B cell (primary cell): ENCODE measurements at regions not wholly inside any gene's neighbourhood (a gene's known extent, or its start where the extent isn't known, plus 50 kb on each side); places are given as distances from the start of the nearest gene placed in this dataset.

ENCODE experiments used
- ATAC-seq: fragments of 200-7000 bp; cut with Tn5 transposase; one replicate; pipeline ENCODE4 v1.10.0; 2021; ENCODE audit warnings: low read depth, mild to moderate bottlenecking, moderate number of reproducible peaks, moderate library complexity
- CTCF ChIA-PET: fragments of 350-600 bp; sonication (Branson Sonifier 250); formaldehyde crosslinking; loops from one replicate; lab custom pipeline; 2021; ENCODE audit warnings: antibody characterized with exemption, inconsistent platforms; lab: Charles Lee
- POLR2A ChIA-PET: fragments of 350-600 bp; sonication (Branson Sonifier 250); formaldehyde crosslinking; loops from one replicate; lab custom pipeline; 2021; ENCODE audit warnings: antibody characterized with exemption; lab: Charles Lee
- DNase-seq: peaks from one replicate; pipeline ENCODE4 v3.0.0; 2013
- H2AFZ ChIP-seq: 2 replicates; pipeline ENCODE4 v1.6.1; 2012; ENCODE audit warnings: mild to moderate bottlenecking, low read depth, low read length; ENCODE audit not compliant: insufficient read depth, poor library complexity, severe bottlenecking
- H3K27ac ChIP-seq, 2 donors: 1 replicate in 1 of 2; 2 replicates in 1 of 2; pipeline ENCODE4 v1.5.1; 2012 to 2013; ENCODE audit warnings: low read length in 2 of 2, mild to moderate bottlenecking in 2 of 2, moderate library complexity in 1 of 2
- H3K27me3 ChIP-seq, 4 experiments: fragments of 200-600 bp in 1 of 4; sonication (generic) in 1 of 4; replicated peaks in 1 of 4; 1 replicate in 2 of 4; 2 replicates in 2 of 4; pipeline versions ENCODE4 v1.6.1 to v1.7.0; 2013 to 2016; ENCODE audit warnings: low read length in 3 of 4, mild to moderate bottlenecking in 2 of 4, mixed read lengths in 1 of 4, moderate library complexity in 1 of 4; ENCODE audit not compliant: insufficient read depth in 4 of 4, control insufficient read depth in 3 of 4; ENCODE audit errors: control extremely low read depth in 1 of 4
- H3K36me3 ChIP-seq, 2 experiments: replicated peaks in 1 of 2; 1 replicate in 1 of 2; 2 replicates in 1 of 2; pipeline versions ENCODE4 v1.6.1 to v1.7.1; 2013; ENCODE audit warnings: low read length in 1 of 2; ENCODE audit not compliant: insufficient read depth in 2 of 2, control insufficient read depth in 1 of 2; ENCODE audit errors: control extremely low read depth in 1 of 2, extremely low read depth in 1 of 2
- H3K4me1 ChIP-seq, 2 donors: fragments of 200-600 bp in 1 of 2; sonication (generic) in 1 of 2; 1 replicate in 1 of 2; 2 replicates in 1 of 2; pipeline versions ENCODE4 v1.5.1 to v1.6.1; 2013 to 2017; ENCODE audit warnings: low read length in 2 of 2; ENCODE audit not compliant: control insufficient read depth in 2 of 2, insufficient read depth in 2 of 2
- H3K4me2 ChIP-seq: replicated peaks from 2 replicates; pipeline ENCODE3; 2012; ENCODE audit warnings: mild to moderate bottlenecking, low read depth, low read length; ENCODE audit not compliant: poor library complexity, severe bottlenecking
- H3K4me3 ChIP-seq, 5 experiments: fragments of 200-600 bp in 1 of 5; sonication (generic) in 1 of 5; 1 replicate in 3 of 5; 2 replicates in 2 of 5; pipeline versions ENCODE4 v1.5.1 to v1.7.0; 2011 to 2016; ENCODE audit warnings: low read length in 4 of 5, mild to moderate bottlenecking in 4 of 5, low read depth in 2 of 5, control low read depth in 1 of 5, moderate library complexity in 1 of 5; ENCODE audit not compliant: insufficient read depth in 1 of 5; ENCODE audit errors: control extremely low read depth in 1 of 5, extremely low read depth in 1 of 5
- H3K79me2 ChIP-seq: fragments of 200-600 bp; sonication (generic); one replicate; pipeline ENCODE4 v1.6.0; 2016; ENCODE audit warnings: low read length; ENCODE audit not compliant: control insufficient read depth, insufficient read depth
- H3K9ac ChIP-seq: fragments of 200-600 bp; sonication (generic); 2 replicates; pipeline ENCODE4 v1.6.1; 2017; ENCODE audit warnings: mild to moderate bottlenecking, low read length, moderate library complexity
- H3K9me3 ChIP-seq, 3 donors: one replicate each; pipeline versions ENCODE4 v1.6.1 to v1.7.1; 2013; ENCODE audit warnings: low read length in 2 of 3; ENCODE audit not compliant: control insufficient read depth in 2 of 3, insufficient read depth in 1 of 3; ENCODE audit errors: control extremely low read depth in 1 of 3
- H4K20me1 ChIP-seq: 2 replicates; pipeline ENCODE4 v1.6.0; 2012; ENCODE audit warnings: mild to moderate bottlenecking, low read length; ENCODE audit not compliant: insufficient read depth, control insufficient read depth, poor library complexity, severe bottlenecking
- H3K27ac Mint-ChIP-seq: one replicate; pipeline ENCODE4 v1.8.0; 2021; ENCODE audit warnings: mixed read lengths
- H3K27me3 Mint-ChIP-seq: one replicate; pipeline ENCODE4 v1.8.0; 2021; ENCODE audit warnings: mixed read lengths
- H3K4me1 Mint-ChIP-seq: one replicate; pipeline ENCODE4 v1.8.0; 2021; ENCODE audit warnings: mixed read lengths
- H3K4me3 Mint-ChIP-seq: one replicate; pipeline ENCODE4 v1.8.0; 2021; ENCODE audit warnings: mixed read lengths
- H3K9me3 Mint-ChIP-seq: one replicate; pipeline ENCODE4 v1.8.0; 2022; ENCODE audit warnings: mixed read lengths; ENCODE audit not compliant: insufficient read depth
- CTCF ChIP-seq: fragments of 200-600 bp; IDR thresholded peaks from one replicate; pipeline ENCODE4 v1.8.0; 2022; ENCODE audit warnings: antibody characterized with exemption, mild to moderate bottlenecking
- EZH2 ChIP-seq: IDR thresholded peaks from 2 replicates; pipeline ENCODE4 v1.6.1; 2012; ENCODE audit warnings: borderline replicate concordance, low read depth, mild to moderate bottlenecking, moderate library complexity, low read length; ENCODE audit not compliant: insufficient read depth, poor library complexity, severe bottlenecking
- WGBS: methylation state at CpG from one replicate; pipeline ENCODE4 v1.1.5; 2013; ENCODE audit warnings: missing lambda C conversion rate; ENCODE audit not compliant: insufficient coverage; 5-methylcytosine and 5-hydroxymethylcytosine counted together
- intact Hi-C: fragments of 100-400 bp; cut with micrococcal nuclease; formaldehyde crosslinking; loops from one replicate; pipeline ENCODE4 v1.10.0; 2022

- H3K27ac ChIP-seq = no peak overlapping the region
- no peaks in the 10 kb centered on the region for H3K4me1 Mint-ChIP-seq
- DNase-seq (no peak), ATAC-seq (no peak)
- H2AFZ ChIP-seq = no peak overlapping the region
- peaks cover 0 to 4% (median 0%) of the 10 kb centered on the region in 3 donors for H3K9me3 ChIP-seq
- no peak overlapping the region for H3K4me3 Mint-ChIP-seq
- H3K79me2 ChIP-seq = no peaks in the 10 kb centered on the region
- 30% methylated on average over 2 of the region's 4 CpGs for WGBS
- H3K36me3 ChIP-seq = no peaks in the 10 kb centered on the region
- H3K27me3 ChIP-seq = no peaks in the 10 kb centered on the region
- intact Hi-C loops = no loop called here
- peaks cover 12% of the 10 kb centered on the region for H3K27me3 Mint-ChIP-seq
- no peaks in the 10 kb centered on the region for H3K4me1 ChIP-seq
- peaks cover 3% of the 10 kb centered on the region for H3K9me3 Mint-ChIP-seq
- H3K4me3 ChIP-seq = no peak overlapping the region
- H3K27ac Mint-ChIP-seq = no peak overlapping the region
- CTCF ChIA-PET = no interaction called here
- no peak overlapping the region for H3K4me2 ChIP-seq
- no peak overlapping the region for H3K9ac ChIP-seq
- H4K20me1 ChIP-seq = no peaks in the 10 kb centered on the region
- TF ChIP-seq EZH2 (no peak), CTCF (no peak)
- POLR2A ChIA-PET = no interaction called here
These were observed 178.0 kb downstream of the MATN1 start for GRCh38 chr1:30545365-30545764.

GRCh38 chr1:30541721-30542485 is 181.5 kb downstream of the MATN1 start:
- no peak overlapping the region for H3K9ac ChIP-seq
- no peaks in the 10 kb centered on the region for H3K79me2 ChIP-seq
- no peak overlapping the region for H3K27ac ChIP-seq
- Mint-ChIP-seq H3K27me3 (peaks cover 8% of the 10 kb centered on the region), H3K27ac (no peak overlapping the region), H3K4me3 (no peak overlapping the region), H3K4me1 (no peaks in the 10 kb centered on the region), H3K9me3 (no peaks in the 10 kb centered on the region)
- no peaks in the 10 kb centered on the region for H3K36me3 ChIP-seq
- WGBS = 60% methylated on average over 1 of the region's 10 CpGs
- ATAC-seq = no peak
- no peak overlapping the region for H3K4me2 ChIP-seq
- H3K4me3 ChIP-seq = no peak overlapping the region
- ChIA-PET POLR2A (no interaction called here), CTCF (no interaction called here)
- no peak for TF ChIP-seq CTCF
- H3K4me1 ChIP-seq = no peaks in the 10 kb centered on the region
- DNase-seq = no peak
- intact Hi-C loops = no loop called here
- H3K27me3 ChIP-seq = no peaks in the 10 kb centered on the region
- no peaks in the 10 kb centered on the region for H3K9me3 ChIP-seq
- no peaks in the 10 kb centered on the region for H4K20me1 ChIP-seq
- no peak overlapping the region for H2AFZ ChIP-seq
